ENCODE measurements at regions not wholly inside any gene's neighbourhood (a gene's known extent, or its start where the extent isn't known, plus 50 kb on each side); places are given as distances from the start of the nearest gene placed in this dataset.

GRCh38 chr2:190138032-190138431, 75.5 kb upstream of the MSTN start:
- Histone ChIP-seq H3K36me3 (ENCODE audit: insufficient read depth in 1 of 2, low read depth in 1 of 2) (no peaks in the 10 kb centered on the region), H3K4me1 (no peaks in the 10 kb centered on the region), H3K27ac (no peak overlapping the region), H3K27me3 (ENCODE audit: insufficient read depth in 3 of 3, low read length in 2 of 3) (no peaks in the 10 kb centered on the region), H3K4me3 (no peak overlapping the region), H3K9me3 (no peaks in the 10 kb centered on the region)
- ATAC-seq (no peak), DNase-seq (no peak)
- WGBS, 3 donors = 93 to 100% (median 96%) methylated on average over 1 of the region's 1 CpG
- intact Hi-C loops (cut with DNase I) = no loop called here
- TF ChIP-seq CTCF (IDR thresholded peaks at IDR 0.05) = no peak

- Histone ChIP-seq H3K27ac (no peak overlapping the region), H3K4me3 (no peak overlapping the region), H3K36me3 (ENCODE audit: insufficient read depth in 1 of 2, low read depth in 1 of 2) (no peaks in the 10 kb centered on the region), H3K4me1 (no peaks in the 10 kb centered on the region), H3K9me3 (no peaks in the 10 kb centered on the region), H3K27me3 (ENCODE audit: insufficient read depth in 3 of 3, low read length in 2 of 3) (no peaks in the 10 kb centered on the region)
- intact Hi-C loops (cut with DNase I) = no loop called here
- ATAC-seq (no peak), DNase-seq (no peak)
- TF ChIP-seq CTCF (IDR thresholded peaks at IDR 0.05) = no peak
- WGBS, 3 donors = 58 to 79% (median 64%) methylated on average over 2 of the region's 2 CpGs
These were observed 75.0 kb upstream of the MSTN start for GRCh38 chr2:190137561-190137960.

GRCh38 chr2:190136825-190137224, 74.3 kb upstream of the MSTN start:
- intact Hi-C loops (cut with DNase I) = no loop called here
- ATAC-seq = no peak

GRCh38 chr2:190136259-190136658, 73.7 kb upstream of the MSTN start:
- Histone ChIP-seq H3K27ac (no peak overlapping the region), H3K4me1 (no peaks in the 10 kb centered on the region), H3K9me3 (no peaks in the 10 kb centered on the region), H3K4me3 (no peak overlapping the region), H3K36me3 (ENCODE audit: insufficient read depth in 1 of 2, low read depth in 1 of 2) (no peaks in the 10 kb centered on the region), H3K27me3 (ENCODE audit: insufficient read depth in 3 of 3, low read length in 2 of 3) (no peaks in the 10 kb centered on the region)
- intact Hi-C loops (cut with DNase I) = no loop called here
- TF ChIP-seq CTCF (IDR thresholded peaks at IDR 0.05) = no peak
- WGBS, 3 donors = 83 to 100% (median 94%) methylated on average over 1 of the region's 1 CpG
- ATAC-seq (no peak), DNase-seq (no peak)

More at GRCh38 chr2:190136825-190137224, 74.3 kb upstream of the MSTN start:
- H3K4me1 ChIP-seq = no peaks in the 10 kb centered on the region
- H3K9me3 ChIP-seq = no peaks in the 10 kb centered on the region
- 91 to 97% (median 95%) methylated on average over 2 of the region's 2 CpGs for WGBS, 3 donors
- no peak for DNase-seq
- no peaks in the 10 kb centered on the region for H3K27me3 ChIP-seq (ENCODE audit: insufficient read depth in 3 of 3, low read length in 2 of 3)
- H3K4me3 ChIP-seq = no peak overlapping the region
- TF ChIP-seq CTCF (IDR thresholded peaks at IDR 0.05) = no peak
- H3K27ac ChIP-seq = no peak overlapping the region
- H3K36me3 ChIP-seq (ENCODE audit: insufficient read depth in 1 of 2, low read depth in 1 of 2) = no peaks in the 10 kb centered on the region

GRCh38 chr2:190129421-190130199, 67.1 kb upstream of the MSTN start:
- no peaks in the 10 kb centered on the region for H3K36me3 ChIP-seq (ENCODE audit: insufficient read depth in 1 of 2, low read depth in 1 of 2)
- intact Hi-C loops (cut with DNase I) = no loop called here
- H3K4me3 ChIP-seq = no peak overlapping the region
- no peaks in the 10 kb centered on the region for H3K27me3 ChIP-seq (ENCODE audit: insufficient read depth in 3 of 3, low read length in 2 of 3)
- no peak for ATAC-seq
- H3K4me1 ChIP-seq = no peaks in the 10 kb centered on the region
- no peak for TF ChIP-seq CTCF (IDR thresholded peaks at IDR 0.05)
- H3K9me3 ChIP-seq = no peaks in the 10 kb centered on the region
- no peak overlapping the region for H3K27ac ChIP-seq
- no peak for DNase-seq
- 92 to 100% (median 97%) methylated on average over 1 of the region's 1 CpG for WGBS, 3 donors

Data from psoas muscle (tissue), 7 donors.